ENCODE measurements at regions not wholly inside any gene's neighbourhood (a gene's known extent, or its start where the extent isn't known, plus 50 kb on each side); places are given as distances from the start of the nearest gene placed in this dataset.
"Not testable (repeated sequence)": the region's sequence is repeated elsewhere in the genome, so short reads cannot be mapped to it uniquely, and the experiment has no call there.

- no peak overlapping the region for H3K4me3 ChIP-seq (ENCODE audit: low read depth, low read length)
- no peak for FAIRE-seq
- no peak for DNase-seq (ENCODE audit: low read depth)
- H3K36me3 ChIP-seq (ENCODE audit: control insufficient read depth, insufficient read depth, low read length), result no peaks in the 10 kb centered on the region
- no peak for TF ChIP-seq CTCF (IDR thresholded peaks at IDR 0.05; ENCODE audit: insufficient read depth, low read length, severe bottlenecking)
- H3K27me3 ChIP-seq (ENCODE audit: control insufficient read depth, insufficient read depth, low read length), result no peaks in the 10 kb centered on the region
Measured at GRCh38 chr5:44099643-44100042, 289.6 kb downstream of the FGF10 start.

DNA sequence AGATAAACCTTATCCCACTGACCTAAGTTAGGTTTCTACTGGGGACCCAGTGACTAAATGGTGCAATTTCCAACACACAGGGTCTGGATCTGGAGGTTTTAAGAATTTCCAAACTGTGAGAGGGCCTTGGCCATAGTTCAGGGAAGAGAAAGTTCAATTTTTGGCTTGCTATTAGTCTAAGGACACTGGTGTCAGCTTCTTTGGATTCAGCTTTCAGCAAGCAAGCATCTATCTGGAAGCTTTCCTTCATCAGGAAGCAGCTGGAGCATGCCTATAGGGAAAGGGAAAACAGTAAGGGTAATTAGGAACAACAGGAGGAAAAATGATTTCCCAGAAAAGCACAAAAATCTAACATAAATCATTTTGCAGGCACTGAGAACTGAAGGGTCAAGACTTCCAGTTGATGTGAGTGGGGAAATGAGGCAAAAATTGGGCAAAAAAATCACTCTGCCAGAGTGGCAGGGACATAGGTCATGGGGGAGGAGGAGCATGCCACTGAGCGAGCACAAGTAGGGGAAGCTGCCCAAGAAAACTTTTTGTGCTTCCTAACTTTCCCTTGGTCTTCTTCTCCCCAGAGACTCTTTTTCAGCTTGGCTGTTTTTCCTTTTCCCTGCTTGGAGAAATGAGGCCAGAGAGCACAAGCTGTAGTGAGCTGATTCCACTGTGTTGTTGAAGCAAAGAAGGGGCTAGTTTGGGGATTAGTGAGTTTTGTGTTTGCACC is 299.6 kb downstream of the FGF10 start:
- FAIRE-seq, result no peak
- DNase-seq (ENCODE audit: low read depth), result no peak
- no peak for TF ChIP-seq CTCF (IDR thresholded peaks at IDR 0.05; ENCODE audit: insufficient read depth, low read length, severe bottlenecking)
- H3K36me3 ChIP-seq (ENCODE audit: control insufficient read depth, insufficient read depth, low read length), result no peaks in the 10 kb centered on the region
- no peaks in the 10 kb centered on the region for H3K27me3 ChIP-seq (ENCODE audit: control insufficient read depth, insufficient read depth, low read length)
- H3K4me3 ChIP-seq (ENCODE audit: low read depth, low read length), result no peak overlapping the region

DNA sequence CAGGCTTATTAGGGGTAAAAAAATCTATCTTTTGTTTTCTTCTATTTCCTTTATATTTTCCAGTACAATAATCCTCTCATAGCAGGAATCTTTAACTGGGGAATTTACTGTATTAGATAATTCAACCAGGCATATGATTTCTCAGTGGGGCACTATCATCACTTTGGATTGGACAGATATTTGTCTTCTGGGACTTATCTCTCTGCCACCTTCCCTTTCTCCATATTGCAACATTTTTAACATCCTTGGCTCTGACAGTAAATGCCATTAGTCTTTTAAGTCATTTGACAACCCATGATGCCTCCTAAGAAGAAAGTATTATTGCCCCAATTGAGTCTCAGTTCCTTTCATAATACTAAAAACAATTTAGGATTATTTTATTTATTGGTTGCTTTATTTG is 304.1 kb downstream of the FGF10 start:
- DNase-seq (ENCODE audit: low read depth) (no peak), FAIRE-seq (no peak)
- Histone ChIP-seq H3K36me3 (ENCODE audit: control insufficient read depth, insufficient read depth, low read length) (no peaks in the 10 kb centered on the region), H3K4me3 (ENCODE audit: low read depth, low read length) (no peak overlapping the region), H3K27me3 (ENCODE audit: control insufficient read depth, insufficient read depth, low read length) (no peaks in the 10 kb centered on the region)
- TF ChIP-seq CTCF (IDR thresholded peaks at IDR 0.05; ENCODE audit: insufficient read depth, low read length, severe bottlenecking), result no peak

- not testable (repeated sequence) for DNase-seq (ENCODE audit: low read depth); H3K27me3 ChIP-seq (ENCODE audit: control insufficient read depth, insufficient read depth, low read length); H3K36me3 ChIP-seq (ENCODE audit: control insufficient read depth, insufficient read depth, low read length); H3K4me3 ChIP-seq (ENCODE audit: low read depth, low read length); FAIRE-seq
Measured at GRCh38 chr5:44074547-44074946, 314.7 kb downstream of the FGF10 start.

DNA sequence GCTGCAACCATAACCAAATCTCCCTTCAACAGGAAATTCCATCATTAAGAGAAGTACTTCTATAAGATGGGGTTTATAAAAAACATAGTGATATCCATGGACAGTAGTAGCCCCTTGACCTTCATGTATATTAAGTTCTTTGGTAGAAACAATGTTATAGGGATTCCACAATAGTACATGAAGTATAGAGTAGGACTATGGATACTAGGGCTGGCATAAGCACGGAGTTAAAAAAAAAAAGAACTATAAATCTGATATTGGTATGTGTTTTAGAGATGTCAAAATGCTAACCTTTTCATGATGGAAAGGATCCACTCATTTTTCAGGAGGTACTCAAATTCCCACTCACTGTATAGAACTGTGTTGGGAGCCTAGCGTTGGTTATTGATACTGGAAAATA is 337.6 kb downstream of the FGF10 start:
- H3K27me3 ChIP-seq (ENCODE audit: control insufficient read depth, insufficient read depth, low read length), result no peaks in the 10 kb centered on the region
- no peak overlapping the region for H3K4me3 ChIP-seq (ENCODE audit: low read depth, low read length)
- H3K36me3 ChIP-seq (ENCODE audit: control insufficient read depth, insufficient read depth, low read length), result no peaks in the 10 kb centered on the region
- DNase-seq (ENCODE audit: low read depth) (no peak), FAIRE-seq (no peak)
- TF ChIP-seq CTCF (IDR thresholded peaks at IDR 0.05; ENCODE audit: insufficient read depth, low read length, severe bottlenecking), result no peak

DNA sequence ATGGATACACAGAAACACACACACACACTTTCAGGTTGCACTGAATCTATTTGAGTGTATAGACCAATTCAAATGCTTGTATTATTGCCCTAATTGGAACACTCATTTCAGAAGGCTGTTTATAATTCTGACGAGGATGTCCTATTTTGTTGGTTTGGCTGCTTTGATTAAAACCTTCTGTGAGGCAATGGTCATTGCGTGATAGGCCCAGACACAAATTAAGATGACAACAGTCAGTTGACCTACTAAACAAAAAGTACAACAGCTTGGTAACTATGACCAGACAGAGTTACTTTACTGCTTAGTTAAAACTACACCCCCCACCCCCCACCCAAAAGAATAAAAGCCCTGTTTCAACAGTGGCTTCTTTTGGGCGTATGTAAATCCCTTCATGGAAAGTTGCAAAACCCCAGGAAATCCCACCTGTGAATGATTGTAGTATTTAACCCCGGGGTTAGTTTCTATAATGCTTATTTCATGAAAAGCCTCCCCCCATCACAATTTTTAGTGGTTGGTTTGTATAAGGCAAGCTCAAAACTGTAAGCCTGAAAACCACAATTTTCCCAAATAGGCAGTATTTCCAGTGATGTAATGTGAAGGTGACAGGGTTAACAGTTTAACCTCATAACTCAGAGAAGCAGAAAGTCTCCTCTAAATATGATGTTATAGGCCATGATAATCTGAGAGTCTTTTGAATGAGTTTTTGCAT is 340.8 kb downstream of the FGF10 start:
- TF ChIP-seq CTCF (IDR thresholded peaks at IDR 0.05; ENCODE audit: insufficient read depth, low read length, severe bottlenecking), result no peak
- no peak for FAIRE-seq
- no peak overlapping the region for H3K4me3 ChIP-seq (ENCODE audit: low read depth, low read length)
- H3K36me3 ChIP-seq (ENCODE audit: control insufficient read depth, insufficient read depth, low read length), result no peaks in the 10 kb centered on the region
- H3K27me3 ChIP-seq (ENCODE audit: control insufficient read depth, insufficient read depth, low read length), result no peaks in the 10 kb centered on the region
- DNase-seq (ENCODE audit: low read depth), result no peak
